LNCaP clone FGC (cell line): ENCODE measurements at regions not wholly inside any gene's neighbourhood (a gene's known extent, or its start where the extent isn't known, plus 50 kb on each side); places are given as distances from the start of the nearest gene placed in this dataset.
A peak's percentile ranks its signal among the peaks of the same experiment; 100 is the strongest.

Experiments used
- DNase-seq: peaks from one replicate; pipeline ENCODE4 v3.0.0-alpha.2; 2011; ENCODE audit warnings: low read depth
- H3K4me3 ChIP-seq: 2 replicates; pipeline ENCODE4 v1.5.1; 2011; ENCODE audit warnings: mild to moderate bottlenecking, low read depth, low read length, control low read depth
- CTCF ChIP-seq: IDR thresholded peaks from 2 replicates; pipeline ENCODE4 v1.5.1; 2012; ENCODE audit warnings: mild to moderate bottlenecking; ENCODE audit not compliant: control insufficient read depth, insufficient read depth; ENCODE audit errors: extremely low read depth

- H3K4me3 ChIP-seq, result no peak overlapping the region
- no peak for TF ChIP-seq CTCF
- DNase-seq, result no peak
These were observed 82.5 kb upstream of the SNCAIP start for GRCh38 chr5:122229551-122229950.

GRCh38 chr5:122236270-122237040 is 75.6 kb upstream of the SNCAIP start:
- TF ChIP-seq CTCF, result no peak
- no peak for DNase-seq
- no peak overlapping the region for H3K4me3 ChIP-seq

- no peak for DNase-seq
- H3K4me3 ChIP-seq, result no peak overlapping the region
- no peak for TF ChIP-seq CTCF
These were observed 74.1 kb upstream of the SNCAIP start for GRCh38 chr5:122237906-122238305.

DNA sequence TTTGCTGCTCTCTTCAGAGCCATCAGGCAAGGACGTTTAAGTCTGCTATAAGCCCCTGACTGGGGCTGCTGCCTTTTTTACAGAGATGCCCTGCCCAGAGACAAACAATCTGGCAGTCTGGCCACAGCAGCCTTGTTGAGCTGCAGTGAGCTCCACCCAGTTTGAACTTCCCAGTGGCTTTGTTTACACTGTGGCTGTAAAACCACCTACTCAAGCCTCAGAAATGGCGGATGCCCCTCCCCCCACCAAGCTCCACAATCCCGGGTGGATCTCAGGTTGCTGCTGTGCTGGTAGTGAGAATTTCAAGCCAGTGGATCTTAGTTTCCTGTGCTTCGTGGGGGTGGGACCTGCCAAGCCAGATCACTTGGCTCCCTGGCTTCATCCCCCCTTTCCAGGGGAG is 59.7 kb upstream of the SNCAIP start:
- no peak overlapping the region for H3K4me3 ChIP-seq
- DNase-seq, result peak; percentile 27
- no peak for TF ChIP-seq CTCF

DNA sequence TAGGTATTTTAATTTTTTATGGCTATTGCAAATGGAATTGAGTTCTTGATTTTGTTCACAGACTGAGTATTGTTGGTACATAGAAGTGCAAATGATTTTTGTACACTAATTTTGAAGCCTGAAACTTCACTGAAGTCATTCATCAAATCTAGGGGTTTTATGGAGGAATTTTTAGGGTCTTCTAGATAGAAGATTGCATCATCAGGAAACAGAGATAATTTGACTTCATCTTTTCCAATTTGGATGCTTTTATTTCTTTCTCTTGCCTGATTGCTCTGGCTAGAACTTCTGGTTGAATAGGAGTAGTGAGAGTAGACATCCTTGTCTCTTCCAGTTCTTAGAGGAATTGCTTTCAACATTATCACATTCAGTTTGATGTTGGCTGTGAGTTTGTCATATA is 58.2 kb upstream of the SNCAIP start:
- no peak overlapping the region for H3K4me3 ChIP-seq

DNA sequence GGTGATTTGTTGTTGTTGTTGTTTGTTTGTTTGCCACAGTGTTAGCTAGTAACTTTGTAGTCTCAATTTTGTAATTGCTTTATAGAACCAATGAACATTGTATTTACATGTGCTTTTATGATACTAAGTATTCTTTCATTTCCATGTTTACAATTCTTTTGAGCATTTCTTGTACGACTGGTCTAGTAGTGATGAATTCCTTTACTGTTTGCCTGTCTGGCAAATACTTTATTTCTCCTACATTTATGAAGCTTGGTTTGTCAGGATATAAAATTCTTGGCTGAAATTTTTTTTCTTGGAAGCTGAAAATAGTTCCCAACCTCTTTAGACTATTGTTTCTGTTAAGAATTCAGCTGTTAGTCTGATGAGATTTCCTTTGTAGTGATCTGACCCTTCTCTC is 55.6 kb upstream of the SNCAIP start:
- no peak for DNase-seq
- H3K4me3 ChIP-seq, result no peak overlapping the region

More for the DNA sequence above, 58.2 kb upstream of the SNCAIP start:
- TF ChIP-seq CTCF, result no peak
- no peak for DNase-seq

More for the DNA sequence above, 55.6 kb upstream of the SNCAIP start:
- no peak for TF ChIP-seq CTCF
